HCT116 (cell line): ENCODE measurements at regions not wholly inside any gene's neighbourhood (a gene's known extent, or its start where the extent isn't known, plus 50 kb on each side); places are given as distances from the start of the nearest gene placed in this dataset.

ENCODE experiments used
- ATAC-seq: fragments of 200-7000 bp; cut with Tn5 transposase; 2 replicates; pipeline ENCODE4 v1.9.1; 2020; ENCODE audit warnings: mild to moderate bottlenecking, moderate library complexity
- BruUV-seq: library from RNA; stranded (reverse); fragments of 400-500 nt; replicated peaks from 2 replicates; lab custom pipeline; 2021; lab: Mats Ljungman, UMichigan
- CTCF ChIA-PET: fragments of 300-600 bp; sonication (Branson Sonifier 250); formaldehyde crosslinking; loops from one replicate; lab custom pipeline; 2021; ENCODE audit warnings: antibody characterized with exemption; lab: Charles Lee
- POLR2A ChIA-PET: fragments of 300-600, 350-600 bp; sonication (Branson Sonifier 250); formaldehyde crosslinking; loops from one replicate; lab custom pipeline; 2021; ENCODE audit warnings: antibody characterized with exemption; lab: Charles Lee
- RAD21 ChIA-PET, 2 experiments: fragments of 300-600 bp; sonication (Branson Sonifier 250); formaldehyde crosslinking; loops; one replicate each; lab custom pipeline; 2023; ENCODE audit warnings: low total read pairs in 2 of 2; ENCODE audit not compliant: uncharacterized antibody in 2 of 2, unreplicated experiment in 2 of 2, low non-redundant PET in 1 of 2; lab: Charles Lee
- DNase-seq: peaks from one replicate; pipeline ENCODE4 v3.0.0-alpha.2; 2010; ENCODE audit warnings: low read depth, low spot score
- H2AFZ ChIP-seq: fragments of 200-600 bp; shearing (Covaris generic), sonication (generic); 2 replicates; pipeline ENCODE4 v1.6.1; 2017; ENCODE audit warnings: low read depth, mixed run types, mixed read lengths, antibody characterized with exemption, low read length; ENCODE audit not compliant: poor library complexity, severe bottlenecking
- H3K27ac ChIP-seq: 2 replicates; pipeline ENCODE4 v1.5.1; 2012; ENCODE audit warnings: low read depth, low read length
- H3K27me3 ChIP-seq: fragments of 200-600 bp; sonication (generic); 2 replicates; pipeline ENCODE4 v1.6.1; 2016; ENCODE audit warnings: mixed run types, low read length, mixed read lengths; ENCODE audit not compliant: insufficient read depth
- H3K36me3 ChIP-seq, 2 experiments: fragments of 200-500 bp in 1 of 2; fragments of 200-600 bp in 1 of 2; sonication (Bioruptor generic) in 1 of 2; sonication (generic) in 1 of 2; 2 replicates each; pipeline versions ENCODE4 v1.5.1 to v1.6.1; 2014 to 2016; ENCODE audit warnings: low read length in 2 of 2, inconsistent platforms in 1 of 2, mixed read lengths in 1 of 2, mixed run types in 1 of 2; ENCODE audit not compliant: insufficient read depth in 2 of 2, control insufficient read depth in 1 of 2
- H3K4me1 ChIP-seq, 2 experiments: fragments of 200-600 bp in 1 of 2; sonication (generic) in 1 of 2; 2 replicates each; pipeline versions ENCODE4 v1.5.1 to v1.6.1; 2012 to 2017; ENCODE audit warnings: low read length in 2 of 2, inconsistent platforms in 1 of 2, mild to moderate bottlenecking in 1 of 2, mixed read lengths in 1 of 2, mixed run types in 1 of 2, moderate library complexity in 1 of 2; ENCODE audit not compliant: insufficient read depth in 2 of 2, control insufficient read depth in 1 of 2
- H3K4me2 ChIP-seq: fragments of 200-600 bp; sonication (generic); 2 replicates; pipeline ENCODE4 v1.6.1; 2017; ENCODE audit warnings: mixed run types, low read length, mixed read lengths
- H3K4me3 ChIP-seq, 2 experiments: fragments of 200-600 bp in 1 of 2; sonication (generic) in 1 of 2; replicated peaks in 1 of 2; 2 replicates each; pipeline ENCODE4 v1.5.1; 2011 to 2016; ENCODE audit warnings: low read length in 2 of 2, control low read depth in 1 of 2, low read depth in 1 of 2, mild to moderate bottlenecking in 1 of 2, mixed read lengths in 1 of 2, mixed run types in 1 of 2
- H3K79me2 ChIP-seq: fragments of 200-600 bp; sonication (generic); 2 replicates; pipeline ENCODE4 v1.6.1; 2017; ENCODE audit warnings: mild to moderate bottlenecking, mixed run types, low read length, moderate library complexity, mixed read lengths; ENCODE audit not compliant: insufficient read depth
- H3K9ac ChIP-seq: fragments of 200-600 bp; sonication (generic); 2 replicates; pipeline ENCODE4 v1.6.1; 2016; ENCODE audit warnings: low read length, mixed read lengths
- H3K9me2 ChIP-seq: fragments of 200-600 bp; sonication (generic), shearing (Covaris generic); 2 replicates; pipeline ENCODE4 v1.6.1; 2017; ENCODE audit warnings: mixed run types, mild to moderate bottlenecking, moderate library complexity; ENCODE audit not compliant: insufficient read depth
- H3K9me3 ChIP-seq, 2 experiments: fragments of 200-500 bp in 1 of 2; fragments of 200-600 bp in 1 of 2; sonication (Bioruptor generic) in 1 of 2; sonication (generic) in 1 of 2; 2 replicates each; pipeline ENCODE4 v1.6.1; 2014 to 2017; ENCODE audit warnings: low read length in 2 of 2, mixed read lengths in 2 of 2, inconsistent platforms in 1 of 2, low read depth in 1 of 2, mild to moderate bottlenecking in 1 of 2, mixed run types in 1 of 2, moderate library complexity in 1 of 2; ENCODE audit not compliant: control insufficient read depth in 1 of 2, insufficient read depth in 1 of 2
- H4K20me1 ChIP-seq: fragments of 200-600 bp; sonication (generic), shearing (Covaris generic); 2 replicates; pipeline ENCODE4 v1.6.1; 2017; ENCODE audit warnings: mixed run types, mild to moderate bottlenecking, moderate library complexity; ENCODE audit not compliant: insufficient read depth
- CEBPB ChIP-seq: IDR thresholded peaks from 2 replicates; pipeline ENCODE4 v1.6.1; 2012; ENCODE audit warnings: low read depth
- ELF1 ChIP-seq: IDR thresholded peaks from 2 replicates; pipeline ENCODE4 v1.6.1; 2012; ENCODE audit warnings: low read depth, borderline replicate concordance
- EZH2 ChIP-seq: fragments of 200-600 bp; sonication (generic); IDR thresholded peaks from 2 replicates; pipeline ENCODE4 v1.6.1; 2017; ENCODE audit warnings: antibody characterized with exemption, mixed run types
- EZH2phosphoT487 ChIP-seq: fragments of 200-600 bp; IDR thresholded peaks from 2 replicates; pipeline ENCODE4 v1.6.1; 2018; ENCODE audit warnings: antibody characterized with exemption, borderline replicate concordance
- FOSL1 ChIP-seq: IDR thresholded peaks from 2 replicates; pipeline ENCODE4 v1.6.1; 2012; ENCODE audit warnings: low read depth
- JUND ChIP-seq: IDR thresholded peaks from 2 replicates; pipeline ENCODE4 v1.6.1; 2012
- POLR2A ChIP-seq: IDR thresholded peaks from 2 replicates; pipeline ENCODE4 v1.7.0; 2011; ENCODE audit warnings: borderline replicate concordance; ENCODE audit not compliant: insufficient read depth, insufficient read length; ENCODE audit errors: extremely low read depth
- POLR2AphosphoS5 ChIP-seq: IDR thresholded peaks from 2 replicates; pipeline ENCODE4 v1.6.1; 2011; ENCODE audit warnings: mild to moderate bottlenecking, low read depth, low read length, moderate library complexity
- RAD21 ChIP-seq: IDR thresholded peaks from 2 replicates; pipeline ENCODE4 v1.6.1; 2012; ENCODE audit warnings: low read depth, mild to moderate bottlenecking
- SIN3A ChIP-seq: IDR thresholded peaks from 2 replicates; pipeline ENCODE4 v1.6.1; 2012; ENCODE audit warnings: low read depth
- SP1 ChIP-seq: IDR thresholded peaks from 2 replicates; pipeline ENCODE4 v1.6.1; 2012; ENCODE audit warnings: low read depth
- intact Hi-C: fragments of 100-400 bp; cut with micrococcal nuclease; formaldehyde crosslinking; loops from 2 replicates; pipeline ENCODE4 v1.10.0; 2022
- TF ChIP-seq, protein P1 (sequence below): IDR thresholded peaks from 2 replicates; pipeline ENCODE4 v1.6.1; 2011; ENCODE audit warnings: mild to moderate bottlenecking, low read length, moderate library complexity; ENCODE audit not compliant: insufficient replicate concordance; ENCODE audit errors: extremely low read depth
- TF ChIP-seq, protein P2 (sequence below): IDR thresholded peaks from 2 replicates; pipeline ENCODE4 v1.6.1; 2012; ENCODE audit warnings: low read depth
- TF ChIP-seq, protein P3 (sequence below), 3 experiments: fragments of 200-600 bp in 1 of 3; sonication (generic) in 1 of 3; IDR thresholded peaks in 2 of 3; conservative IDR thresholded peaks in 1 of 3; 2 replicates each; pipeline ENCODE4 v1.5.1; 2012 to 2017; ENCODE audit warnings: low read depth in 2 of 3, low read length in 2 of 3, antibody characterized with exemption in 1 of 3, borderline replicate concordance in 1 of 3, control low read depth in 1 of 3, mild to moderate bottlenecking in 1 of 3, mixed read lengths in 1 of 3, mixed run types in 1 of 3, moderate library complexity in 1 of 3; ENCODE audit not compliant: insufficient read depth in 1 of 3
- TF ChIP-seq, protein P4 (sequence below): IDR thresholded peaks from 2 replicates; pipeline ENCODE4 v1.6.1; 2012
- TF ChIP-seq, protein P5 (sequence below): IDR thresholded peaks from 2 replicates; pipeline ENCODE4 v1.6.1; 2012

DNA sequence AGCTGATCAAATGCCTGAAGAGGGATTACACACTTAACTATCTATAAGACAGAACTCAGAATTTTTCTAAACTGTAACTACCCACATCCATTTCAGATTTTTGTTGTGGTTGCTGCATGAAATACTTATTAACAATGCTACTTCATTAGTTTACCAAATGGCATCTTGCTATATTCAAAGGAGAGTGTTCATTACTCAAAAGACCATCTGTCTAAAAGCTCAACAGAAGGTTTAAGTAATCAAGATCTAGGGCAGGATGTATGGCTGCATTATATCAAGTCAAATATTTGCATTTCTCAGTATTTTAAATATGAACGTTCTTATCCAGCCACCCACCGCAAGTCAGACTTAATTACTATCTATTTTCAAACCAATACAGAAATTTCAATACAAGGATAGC, 79.9 kb downstream of the SIPA1L2 start (continued):
- TF ChIP-seq, protein P1, sequence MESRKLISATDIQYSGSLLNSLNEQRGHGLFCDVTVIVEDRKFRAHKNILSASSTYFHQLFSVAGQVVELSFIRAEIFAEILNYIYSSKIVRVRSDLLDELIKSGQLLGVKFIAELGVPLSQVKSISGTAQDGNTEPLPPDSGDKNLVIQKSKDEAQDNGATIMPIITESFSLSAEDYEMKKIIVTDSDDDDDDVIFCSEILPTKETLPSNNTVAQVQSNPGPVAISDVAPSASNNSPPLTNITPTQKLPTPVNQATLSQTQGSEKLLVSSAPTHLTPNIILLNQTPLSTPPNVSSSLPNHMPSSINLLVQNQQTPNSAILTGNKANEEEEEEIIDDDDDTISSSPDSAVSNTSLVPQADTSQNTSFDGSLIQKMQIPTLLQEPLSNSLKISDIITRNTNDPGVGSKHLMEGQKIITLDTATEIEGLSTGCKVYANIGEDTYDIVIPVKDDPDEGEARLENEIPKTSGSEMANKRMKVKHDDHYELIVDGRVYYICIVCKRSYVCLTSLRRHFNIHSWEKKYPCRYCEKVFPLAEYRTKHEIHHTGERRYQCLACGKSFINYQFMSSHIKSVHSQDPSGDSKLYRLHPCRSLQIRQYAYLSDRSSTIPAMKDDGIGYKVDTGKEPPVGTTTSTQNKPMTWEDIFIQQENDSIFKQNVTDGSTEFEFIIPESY: no peak
- no peak for TF ChIP-seq POLR2A
- no peak for TF ChIP-seq ELF1
- no peak for TF ChIP-seq EZH2phosphoT487
- no peak for TF ChIP-seq EZH2
- no peak for TF ChIP-seq SIN3A

DNA sequence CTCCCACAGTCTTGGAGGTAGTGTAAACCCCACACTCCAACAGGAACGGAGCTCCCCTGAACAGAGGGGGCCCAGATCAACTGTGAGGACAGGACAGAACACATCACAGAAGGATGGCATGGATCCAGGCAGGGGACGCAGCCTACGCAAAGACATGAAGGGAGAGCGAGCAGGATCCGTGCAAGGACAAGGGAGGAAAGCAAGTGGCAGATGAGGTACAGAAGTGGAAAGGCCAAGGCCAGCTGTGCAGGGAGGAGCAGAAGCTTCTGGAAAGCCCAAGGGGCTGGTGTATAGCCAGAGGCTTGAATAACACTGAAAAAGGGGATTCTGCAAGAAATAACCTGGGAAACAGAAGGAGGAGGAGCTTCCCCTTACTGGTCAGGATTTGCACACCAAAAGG, 81.2 kb downstream of the SIPA1L2 start:
- Histone ChIP-seq H3K9me3 (no peaks in the 10 kb centered on the region), H3K9me2 (no peaks in the 10 kb centered on the region), H4K20me1 (no peaks in the 10 kb centered on the region), H3K27ac (no peak overlapping the region), H3K4me1 (no peaks in the 10 kb centered on the region), H3K79me2 (no peaks in the 10 kb centered on the region), H3K4me3 (no peak overlapping the region), H3K27me3 (no peaks in the 10 kb centered on the region), H3K4me2 (no peak overlapping the region), H2AFZ (no peak overlapping the region), H3K9ac (no peak overlapping the region), H3K36me3 (no peaks in the 10 kb centered on the region)
- no TSS peak for BruUV-seq
- intact Hi-C loops: no loop called here
- no peak for TF ChIP-seq FOSL1
- TF ChIP-seq, protein P2, sequence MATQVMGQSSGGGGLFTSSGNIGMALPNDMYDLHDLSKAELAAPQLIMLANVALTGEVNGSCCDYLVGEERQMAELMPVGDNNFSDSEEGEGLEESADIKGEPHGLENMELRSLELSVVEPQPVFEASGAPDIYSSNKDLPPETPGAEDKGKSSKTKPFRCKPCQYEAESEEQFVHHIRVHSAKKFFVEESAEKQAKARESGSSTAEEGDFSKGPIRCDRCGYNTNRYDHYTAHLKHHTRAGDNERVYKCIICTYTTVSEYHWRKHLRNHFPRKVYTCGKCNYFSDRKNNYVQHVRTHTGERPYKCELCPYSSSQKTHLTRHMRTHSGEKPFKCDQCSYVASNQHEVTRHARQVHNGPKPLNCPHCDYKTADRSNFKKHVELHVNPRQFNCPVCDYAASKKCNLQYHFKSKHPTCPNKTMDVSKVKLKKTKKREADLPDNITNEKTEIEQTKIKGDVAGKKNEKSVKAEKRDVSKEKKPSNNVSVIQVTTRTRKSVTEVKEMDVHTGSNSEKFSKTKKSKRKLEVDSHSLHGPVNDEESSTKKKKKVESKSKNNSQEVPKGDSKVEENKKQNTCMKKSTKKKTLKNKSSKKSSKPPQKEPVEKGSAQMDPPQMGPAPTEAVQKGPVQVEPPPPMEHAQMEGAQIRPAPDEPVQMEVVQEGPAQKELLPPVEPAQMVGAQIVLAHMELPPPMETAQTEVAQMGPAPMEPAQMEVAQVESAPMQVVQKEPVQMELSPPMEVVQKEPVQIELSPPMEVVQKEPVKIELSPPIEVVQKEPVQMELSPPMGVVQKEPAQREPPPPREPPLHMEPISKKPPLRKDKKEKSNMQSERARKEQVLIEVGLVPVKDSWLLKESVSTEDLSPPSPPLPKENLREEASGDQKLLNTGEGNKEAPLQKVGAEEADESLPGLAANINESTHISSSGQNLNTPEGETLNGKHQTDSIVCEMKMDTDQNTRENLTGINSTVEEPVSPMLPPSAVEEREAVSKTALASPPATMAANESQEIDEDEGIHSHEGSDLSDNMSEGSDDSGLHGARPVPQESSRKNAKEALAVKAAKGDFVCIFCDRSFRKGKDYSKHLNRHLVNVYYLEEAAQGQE: no peak
- TF ChIP-seq RAD21: no peak
- TF ChIP-seq, protein P1: no peak
- TF ChIP-seq, protein P3, sequence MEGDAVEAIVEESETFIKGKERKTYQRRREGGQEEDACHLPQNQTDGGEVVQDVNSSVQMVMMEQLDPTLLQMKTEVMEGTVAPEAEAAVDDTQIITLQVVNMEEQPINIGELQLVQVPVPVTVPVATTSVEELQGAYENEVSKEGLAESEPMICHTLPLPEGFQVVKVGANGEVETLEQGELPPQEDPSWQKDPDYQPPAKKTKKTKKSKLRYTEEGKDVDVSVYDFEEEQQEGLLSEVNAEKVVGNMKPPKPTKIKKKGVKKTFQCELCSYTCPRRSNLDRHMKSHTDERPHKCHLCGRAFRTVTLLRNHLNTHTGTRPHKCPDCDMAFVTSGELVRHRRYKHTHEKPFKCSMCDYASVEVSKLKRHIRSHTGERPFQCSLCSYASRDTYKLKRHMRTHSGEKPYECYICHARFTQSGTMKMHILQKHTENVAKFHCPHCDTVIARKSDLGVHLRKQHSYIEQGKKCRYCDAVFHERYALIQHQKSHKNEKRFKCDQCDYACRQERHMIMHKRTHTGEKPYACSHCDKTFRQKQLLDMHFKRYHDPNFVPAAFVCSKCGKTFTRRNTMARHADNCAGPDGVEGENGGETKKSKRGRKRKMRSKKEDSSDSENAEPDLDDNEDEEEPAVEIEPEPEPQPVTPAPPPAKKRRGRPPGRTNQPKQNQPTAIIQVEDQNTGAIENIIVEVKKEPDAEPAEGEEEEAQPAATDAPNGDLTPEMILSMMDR (IDR thresholded peaks at IDR 0.05 in 2 of 3, conservative IDR thresholded peaks at IDR 0.05 in 1 of 3; ENCODE audit: borderline replicate concordance in 1 of 3, insufficient read depth in 1 of 3, low read depth in 2 of 3, low read length in 2 of 3): no peak
- no peak for TF ChIP-seq JUND
- TF ChIP-seq ELF1: no peak
- TF ChIP-seq, protein P4, sequence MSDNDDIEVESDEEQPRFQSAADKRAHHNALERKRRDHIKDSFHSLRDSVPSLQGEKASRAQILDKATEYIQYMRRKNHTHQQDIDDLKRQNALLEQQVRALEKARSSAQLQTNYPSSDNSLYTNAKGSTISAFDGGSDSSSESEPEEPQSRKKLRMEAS: no peak
- TF ChIP-seq SIN3A: no peak
- TF ChIP-seq EZH2phosphoT487: no peak
- TF ChIP-seq, protein P5, sequence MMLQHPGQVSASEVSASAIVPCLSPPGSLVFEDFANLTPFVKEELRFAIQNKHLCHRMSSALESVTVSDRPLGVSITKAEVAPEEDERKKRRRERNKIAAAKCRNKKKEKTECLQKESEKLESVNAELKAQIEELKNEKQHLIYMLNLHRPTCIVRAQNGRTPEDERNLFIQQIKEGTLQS: no peak
- no peak for TF ChIP-seq SP1
- TF ChIP-seq POLR2AphosphoS5: no peak
- no peak for TF ChIP-seq CEBPB
- RAD21 ChIA-PET: no interaction called here
- DNase-seq: no peak
- CTCF ChIA-PET: no interaction called here
- ATAC-seq: no peak
- POLR2A ChIA-PET: no interaction called here
